ENCODE measurements at regions not wholly inside any gene's neighbourhood (a gene's known extent, or its start where the extent isn't known, plus 50 kb on each side); places are given as distances from the start of the nearest gene placed in this dataset.

DNA sequence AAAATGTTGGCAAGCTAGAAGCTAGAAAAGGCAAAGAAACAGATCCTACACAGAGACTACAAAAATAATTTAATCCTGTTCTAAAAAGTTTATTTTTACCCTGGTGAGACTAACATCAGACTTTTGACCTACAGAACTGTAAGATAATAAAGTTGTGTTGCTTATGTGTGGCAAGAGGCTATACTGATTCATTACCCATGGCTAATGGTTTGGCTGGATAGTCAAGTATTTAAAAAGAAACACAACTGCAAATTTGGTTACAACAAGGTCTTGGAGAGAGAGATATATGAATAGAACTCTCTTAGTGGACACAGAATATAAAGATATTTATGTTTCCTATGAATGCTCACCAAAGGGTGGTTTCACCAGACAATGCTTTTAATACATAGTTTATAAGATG lies 364.2 kb upstream of the PLSCR5 start:
- TF ChIP-seq, protein P1, sequence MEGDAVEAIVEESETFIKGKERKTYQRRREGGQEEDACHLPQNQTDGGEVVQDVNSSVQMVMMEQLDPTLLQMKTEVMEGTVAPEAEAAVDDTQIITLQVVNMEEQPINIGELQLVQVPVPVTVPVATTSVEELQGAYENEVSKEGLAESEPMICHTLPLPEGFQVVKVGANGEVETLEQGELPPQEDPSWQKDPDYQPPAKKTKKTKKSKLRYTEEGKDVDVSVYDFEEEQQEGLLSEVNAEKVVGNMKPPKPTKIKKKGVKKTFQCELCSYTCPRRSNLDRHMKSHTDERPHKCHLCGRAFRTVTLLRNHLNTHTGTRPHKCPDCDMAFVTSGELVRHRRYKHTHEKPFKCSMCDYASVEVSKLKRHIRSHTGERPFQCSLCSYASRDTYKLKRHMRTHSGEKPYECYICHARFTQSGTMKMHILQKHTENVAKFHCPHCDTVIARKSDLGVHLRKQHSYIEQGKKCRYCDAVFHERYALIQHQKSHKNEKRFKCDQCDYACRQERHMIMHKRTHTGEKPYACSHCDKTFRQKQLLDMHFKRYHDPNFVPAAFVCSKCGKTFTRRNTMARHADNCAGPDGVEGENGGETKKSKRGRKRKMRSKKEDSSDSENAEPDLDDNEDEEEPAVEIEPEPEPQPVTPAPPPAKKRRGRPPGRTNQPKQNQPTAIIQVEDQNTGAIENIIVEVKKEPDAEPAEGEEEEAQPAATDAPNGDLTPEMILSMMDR (conservative IDR thresholded peaks at IDR 0.05; ENCODE audit: low read depth, low read length) = no peak
- no peak for TF ChIP-seq EZH2phosphoT487 (IDR thresholded peaks at IDR 0.05; ENCODE audit: borderline replicate concordance, low read length)
